ENCODE measurements at regions not wholly inside any gene's neighbourhood (a gene's known extent, or its start where the extent isn't known, plus 50 kb on each side); places are given as distances from the start of the nearest gene placed in this dataset.

DNA sequence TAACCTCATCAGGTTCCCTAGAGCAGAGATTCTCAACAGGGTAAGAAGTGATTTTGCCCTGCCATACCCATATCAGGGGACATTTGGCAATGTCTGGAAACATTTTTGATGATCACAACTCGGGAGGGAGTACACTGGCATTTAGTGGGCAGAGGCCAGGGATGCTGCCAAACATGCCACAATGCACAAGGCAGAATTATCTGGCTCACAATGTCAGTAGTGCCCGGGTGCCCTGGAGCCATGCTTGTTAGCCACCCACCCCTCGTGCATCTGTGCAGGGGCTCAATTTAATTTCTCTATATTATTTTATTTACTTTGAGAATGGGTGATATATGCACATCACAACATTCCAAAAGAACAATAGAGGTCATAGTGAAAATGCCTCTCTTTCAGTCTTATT is 82.0 kb upstream of the DHX15 start:
- TF ChIP-seq GATA3 (IDR thresholded peaks at IDR 0.05; ENCODE audit: low read depth, low read length) = no peak
- no peak for TF ChIP-seq GATA2 (IDR thresholded peaks at IDR 0.05; ENCODE audit: low read depth, low read length)
